Prostate gland (tissue), 2 donors: ENCODE measurements at regions not wholly inside any gene's neighbourhood (a gene's known extent, or its start where the extent isn't known, plus 50 kb on each side); places are given as distances from the start of the nearest gene placed in this dataset.

Source experiments
- CTCF ChIP-seq, 4 experiments: fragments of 200-600 bp in 2 of 4; fragments of 450-650 bp in 2 of 4; sonication (generic) in 2 of 4; IDR thresholded peaks; 1 replicate in 3 of 4; 2 replicates in 1 of 4; pipeline ENCODE4 v1.5.1; 2016 to 2019; ENCODE audit warnings: antibody characterized with exemption in 4 of 4, mild to moderate bottlenecking in 2 of 4, moderate library complexity in 2 of 4
- POLR2A ChIP-seq: fragments of 450-650 bp; IDR thresholded peaks from one replicate; pipeline ENCODE4 v1.6.1; 2016; ENCODE audit warnings: antibody characterized with exemption, mild to moderate bottlenecking

DNA sequence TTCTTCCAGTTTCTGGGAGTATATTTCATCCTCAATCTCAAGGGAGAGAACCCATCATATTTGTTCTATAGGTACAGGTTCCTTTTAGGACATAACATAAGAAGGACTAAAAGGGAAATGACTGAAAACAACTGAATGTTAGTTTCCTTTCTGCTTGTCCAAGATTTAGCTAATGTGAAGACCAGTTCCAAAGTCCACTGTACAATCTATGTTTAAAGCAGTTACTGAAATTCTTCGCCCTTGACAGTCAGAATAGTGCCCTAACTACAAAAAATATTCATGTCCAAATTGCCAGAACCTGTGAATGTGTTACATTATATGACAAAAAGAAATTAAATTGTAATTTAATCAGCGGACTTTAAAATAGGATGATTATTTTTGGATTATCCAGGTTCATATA lies 466.3 kb upstream of the SETBP1 start:
- TF ChIP-seq CTCF (IDR thresholded peaks at IDR 0.05) (no peak), POLR2A (no peak)
